GM12872 (cell line): ENCODE measurements at regions not wholly inside any gene's neighbourhood (a gene's known extent, or its start where the extent isn't known, plus 50 kb on each side); places are given as distances from the start of the nearest gene placed in this dataset.

Source experiments
- CTCF ChIP-seq: IDR thresholded peaks from 3 replicates; pipeline ENCODE4 v1.5.1; 2011; ENCODE audit warnings: low read depth, mild to moderate bottlenecking, low read length, moderate library complexity; ENCODE audit not compliant: insufficient read depth

DNA sequence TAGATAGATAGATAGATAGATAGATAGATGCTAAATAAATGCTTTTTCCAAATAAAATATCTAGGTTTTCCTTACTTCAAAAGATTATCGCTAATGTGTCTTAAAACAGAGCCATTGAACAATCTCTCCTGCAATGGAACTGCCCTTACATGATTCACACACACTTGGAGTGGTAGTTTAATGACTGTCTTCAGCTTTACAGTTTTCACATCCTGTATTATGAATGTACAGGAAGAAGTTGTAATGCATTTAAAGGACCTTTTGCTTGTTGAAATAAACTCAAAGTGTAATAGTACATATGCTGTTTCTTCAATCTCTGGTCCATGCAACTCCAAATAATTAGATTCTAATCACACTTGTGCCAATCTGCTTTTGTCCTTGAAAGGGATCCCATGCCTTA is 797.6 kb upstream of the CDH2 start:
- no peak for TF ChIP-seq CTCF

GRCh38 chr18:28973324-28973723 is 796.4 kb upstream of the CDH2 start:
- TF ChIP-seq CTCF = no peak

DNA sequence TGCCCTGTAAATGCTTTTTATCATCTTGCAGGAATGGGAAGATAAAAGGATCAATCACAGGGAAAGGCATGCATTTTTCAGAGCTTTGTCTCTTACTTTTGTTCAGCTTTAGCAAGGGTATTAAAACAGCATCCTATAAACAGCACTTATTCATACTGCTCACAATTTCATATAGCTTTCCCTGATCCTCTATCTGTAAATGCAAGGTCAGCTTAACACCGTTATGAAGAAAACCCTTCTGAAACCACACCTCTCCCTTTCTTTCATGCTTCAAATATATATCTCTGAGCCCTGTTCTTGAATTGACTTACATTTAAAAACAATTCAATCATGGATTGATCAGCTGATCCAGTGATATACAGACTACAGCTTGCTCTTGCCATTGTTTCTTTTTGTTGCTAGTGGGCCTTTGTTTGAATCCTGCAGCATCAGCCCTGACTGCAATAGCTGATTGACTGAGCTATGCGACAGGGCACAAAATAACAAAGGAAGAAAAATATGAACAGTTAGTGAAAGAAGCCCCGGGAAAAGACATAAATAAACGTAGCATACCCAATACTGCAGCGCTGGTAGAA is 795.5 kb upstream of the CDH2 start:
- no peak for TF ChIP-seq CTCF

DNA sequence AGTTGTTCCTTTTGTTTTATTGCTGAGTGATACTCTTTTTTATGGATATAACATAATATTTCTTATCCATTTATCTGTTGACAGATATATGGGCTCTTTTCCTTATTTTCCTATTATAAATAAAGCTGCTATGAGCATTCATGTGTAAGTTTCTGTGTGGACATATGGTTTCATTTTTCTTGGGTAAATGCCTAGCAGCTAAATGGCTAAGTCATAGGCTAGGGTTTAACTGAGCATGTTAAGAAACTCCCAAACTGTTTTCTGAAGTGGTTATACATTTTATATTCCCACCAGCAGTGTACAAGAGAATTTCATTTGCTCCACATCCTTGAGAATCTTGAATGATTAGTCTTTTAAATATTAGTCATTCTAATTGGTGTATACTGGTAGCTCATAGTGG is 786.6 kb upstream of the CDH2 start:
- no peak for TF ChIP-seq CTCF

- peak; percentile 45 for TF ChIP-seq CTCF
Measured at GRCh38 chr18:28961669-28962228, 784.8 kb upstream of the CDH2 start.

- no peak for TF ChIP-seq CTCF
Measured at GRCh38 chr18:28960146-28960545, 783.2 kb upstream of the CDH2 start.

- no peak for TF ChIP-seq CTCF
Measured at GRCh38 chr18:28952339-28952738, 775.4 kb upstream of the CDH2 start.
